T-helper 2 cell treated with Interferon-gamma antibody and Interleukin-4, amounts not matched to agents 5 μg/mL and 100 μg/mL, for 36 hours (primary cell): ENCODE measurements at regions not wholly inside any gene's neighbourhood (a gene's known extent, or its start where the extent isn't known, plus 50 kb on each side); places are given as distances from the start of the nearest gene placed in this dataset.

Experiments
- DNase-seq: peaks from one replicate; pipeline ENCODE4 v3.0.0; 2021; ENCODE audit warnings: low spot score
- H3K27ac Mint-ChIP-seq: one replicate; pipeline ENCODE4 v1.8.0; 2021; ENCODE audit warnings: mild to moderate bottlenecking, mixed read lengths
- H3K27me3 Mint-ChIP-seq: one replicate; pipeline ENCODE4 v1.8.0; 2021; ENCODE audit warnings: low read depth, mixed read lengths
- H3K36me3 Mint-ChIP-seq: one replicate; pipeline ENCODE4 v1.8.0; 2021; ENCODE audit warnings: low read depth, mixed read lengths
- H3K4me1 Mint-ChIP-seq: one replicate; pipeline ENCODE4 v1.8.0; 2021; ENCODE audit warnings: low read depth, mixed read lengths
- H3K4me3 Mint-ChIP-seq: one replicate; pipeline ENCODE4 v1.8.0; 2022; ENCODE audit warnings: mild to moderate bottlenecking, moderate library complexity, mixed read lengths
- H3K9me3 Mint-ChIP-seq: one replicate; pipeline ENCODE4 v1.8.0; 2021; ENCODE audit warnings: mixed read lengths

DNA sequence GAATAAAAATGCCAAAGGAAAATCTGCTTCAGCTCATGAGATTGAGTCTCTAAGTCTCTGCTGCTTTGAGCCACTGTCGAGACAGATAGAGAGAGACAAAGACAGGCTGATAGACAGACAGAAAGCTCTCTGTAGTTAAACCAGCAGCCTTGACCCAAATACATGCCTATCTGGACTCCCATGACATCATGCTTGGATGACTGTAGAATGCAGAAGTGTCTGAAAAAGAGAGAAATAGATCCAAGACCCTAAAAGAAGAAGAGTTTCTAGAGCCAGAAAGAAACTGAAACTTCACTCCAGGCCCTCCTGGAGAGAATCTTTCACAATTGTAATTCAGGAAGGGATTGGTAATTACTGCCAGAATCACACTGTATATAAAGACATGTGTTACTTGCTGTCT, 122.6 kb upstream of the PLXNC1 start:
- no peak overlapping the region for H3K4me3 Mint-ChIP-seq
- peaks cover 32% of the 10 kb centered on the region for H3K9me3 Mint-ChIP-seq
- no peaks in the 10 kb centered on the region for H3K27me3 Mint-ChIP-seq
- H3K36me3 Mint-ChIP-seq, result peaks cover 1% of the 10 kb centered on the region
- no peak overlapping the region for H3K27ac Mint-ChIP-seq
- peaks cover 3% of the 10 kb centered on the region for H3K4me1 Mint-ChIP-seq
- no peak for DNase-seq

DNA sequence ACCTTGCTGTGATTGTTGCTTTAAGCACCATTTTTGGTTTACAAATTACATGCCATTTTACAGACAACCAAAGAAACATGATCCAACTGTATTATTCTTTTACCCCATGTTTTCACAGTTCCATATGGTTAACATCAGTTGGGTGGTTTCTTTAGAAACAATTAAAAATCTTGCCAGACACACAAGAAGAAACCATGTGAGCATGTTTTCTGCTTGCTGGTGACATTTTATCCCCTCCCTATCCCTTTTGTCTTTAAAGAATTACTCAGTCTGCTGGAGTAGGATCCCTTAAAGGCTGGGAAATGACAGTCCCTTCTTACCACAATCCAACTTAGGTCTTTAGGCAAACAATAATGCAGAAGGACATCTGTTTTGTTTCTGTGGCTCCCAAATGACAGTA, 121.8 kb upstream of the PLXNC1 start:
- peaks cover 10% of the 10 kb centered on the region for H3K4me1 Mint-ChIP-seq
- H3K36me3 Mint-ChIP-seq, result peaks cover 5% of the 10 kb centered on the region
- no peaks in the 10 kb centered on the region for H3K27me3 Mint-ChIP-seq
- H3K9me3 Mint-ChIP-seq, result peaks cover 29% of the 10 kb centered on the region
- H3K27ac Mint-ChIP-seq, result no peak overlapping the region
- DNase-seq, result no peak
- H3K4me3 Mint-ChIP-seq, result no peak overlapping the region

DNA sequence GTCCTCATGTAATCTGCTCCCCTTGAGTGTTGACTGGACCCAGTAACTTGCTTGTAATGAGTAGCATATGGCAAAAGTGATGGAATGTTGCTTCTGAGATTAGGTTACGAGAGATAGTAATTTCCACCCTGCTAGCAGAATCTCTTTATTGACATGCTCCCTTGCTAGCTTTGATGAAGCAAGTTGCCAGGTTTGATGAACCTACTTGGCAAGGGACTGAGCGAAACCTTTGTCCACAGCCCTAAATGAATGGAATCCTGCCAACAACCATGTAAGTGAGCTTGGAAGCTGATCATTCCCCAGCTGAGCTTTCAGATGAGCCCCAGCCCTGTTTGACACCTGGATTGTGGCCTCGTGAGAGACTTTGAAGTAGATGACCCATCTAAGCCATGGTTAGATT, 120.8 kb upstream of the PLXNC1 start:
- peaks cover 15% of the 10 kb centered on the region for H3K4me1 Mint-ChIP-seq
- H3K27me3 Mint-ChIP-seq, result no peaks in the 10 kb centered on the region
- H3K9me3 Mint-ChIP-seq, result peaks cover 21% of the 10 kb centered on the region
- no peak overlapping the region for H3K27ac Mint-ChIP-seq
- H3K36me3 Mint-ChIP-seq, result peaks cover 5% of the 10 kb centered on the region
- DNase-seq, result no peak
- no peak overlapping the region for H3K4me3 Mint-ChIP-seq

GRCh38 chr12:94031763-94032162, 116.6 kb upstream of the PLXNC1 start:
- Mint-ChIP-seq H3K36me3 (peaks cover 5% of the 10 kb centered on the region), H3K4me1 (peaks cover 23% of the 10 kb centered on the region), H3K9me3 (peaks cover 24% of the 10 kb centered on the region), H3K4me3 (no peak overlapping the region), H3K27ac (no peak overlapping the region), H3K27me3 (no peaks in the 10 kb centered on the region)
- DNase-seq, result no peak

DNA sequence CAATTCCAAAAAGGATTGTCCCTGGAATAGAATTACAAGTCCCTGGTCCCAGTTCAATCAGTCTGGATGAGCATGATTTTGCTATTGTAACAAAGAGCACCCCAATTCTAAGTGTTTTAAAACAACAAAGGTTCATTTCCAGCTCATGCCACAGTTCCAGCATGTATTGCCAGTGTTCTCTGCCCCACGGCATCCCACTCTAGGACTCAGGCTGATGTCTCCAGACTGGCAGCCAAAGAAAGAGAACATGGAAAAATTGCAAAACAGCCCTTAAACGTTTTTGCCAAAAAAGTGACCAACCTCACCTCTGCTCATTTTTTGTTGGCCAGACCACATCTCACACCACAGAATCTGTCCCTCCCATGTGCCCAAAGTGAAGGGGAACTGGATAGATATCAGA, 116.0 kb upstream of the PLXNC1 start:
- Mint-ChIP-seq H3K27me3 (no peaks in the 10 kb centered on the region), H3K9me3 (peaks cover 24% of the 10 kb centered on the region), H3K4me3 (no peak overlapping the region), H3K27ac (no peak overlapping the region), H3K4me1 (peaks cover 23% of the 10 kb centered on the region), H3K36me3 (peaks cover 5% of the 10 kb centered on the region)
- DNase-seq, result no peak

DNA sequence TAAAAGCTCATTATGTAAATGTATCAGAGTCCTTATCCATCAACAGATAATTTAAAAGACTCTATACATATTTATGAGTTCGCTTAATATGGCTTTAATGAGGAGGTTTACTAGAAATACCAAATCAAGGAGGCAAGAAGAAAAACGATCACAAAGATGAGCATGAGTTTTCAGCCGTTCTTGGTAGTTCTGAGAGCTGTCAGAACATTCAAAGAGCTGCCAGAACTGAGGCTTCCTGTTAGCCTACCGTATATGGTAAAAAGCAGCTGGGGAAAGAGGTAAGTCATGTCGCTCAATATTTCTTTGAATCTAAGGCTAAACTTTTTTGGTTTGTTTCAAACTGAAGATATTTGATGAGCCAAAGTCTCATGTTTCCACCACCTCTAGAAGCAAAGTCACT, 115.3 kb upstream of the PLXNC1 start:
- H3K4me1 Mint-ChIP-seq, result peaks cover 23% of the 10 kb centered on the region
- peak overlapping the region; percentile 30 for H3K4me3 Mint-ChIP-seq
- H3K9me3 Mint-ChIP-seq, result peaks cover 25% of the 10 kb centered on the region
- H3K27ac Mint-ChIP-seq, result no peak overlapping the region
- DNase-seq, result no peak
- H3K27me3 Mint-ChIP-seq, result no peaks in the 10 kb centered on the region
- peaks cover 5% of the 10 kb centered on the region for H3K36me3 Mint-ChIP-seq

GRCh38 chr12:94033784-94034183, 114.6 kb upstream of the PLXNC1 start:
- Mint-ChIP-seq H3K4me1 (peaks cover 23% of the 10 kb centered on the region), H3K27me3 (no peaks in the 10 kb centered on the region), H3K36me3 (peaks cover 5% of the 10 kb centered on the region), H3K27ac (no peak overlapping the region), H3K9me3 (peaks cover 32% of the 10 kb centered on the region), H3K4me3 (no peak overlapping the region)
- DNase-seq, result no peak

DNA sequence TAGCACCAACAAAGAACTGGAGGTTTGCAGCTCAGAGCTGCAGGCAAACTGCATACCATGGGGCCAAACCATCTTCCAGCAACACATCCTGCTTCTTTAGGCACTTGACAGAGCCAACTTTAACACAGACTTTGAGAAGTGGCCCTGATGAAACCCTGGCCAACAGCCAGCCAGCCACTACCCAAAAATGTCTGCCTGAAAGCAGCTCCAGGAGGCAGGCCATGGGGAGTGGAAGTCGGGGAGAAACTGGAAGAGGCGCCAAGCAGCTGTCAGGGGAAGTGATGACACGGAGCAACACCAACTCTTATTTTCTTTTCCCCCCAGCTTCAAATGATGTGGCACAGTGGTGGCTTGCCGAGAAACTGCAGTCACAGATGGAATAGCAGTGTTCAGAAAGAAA, 110.9 kb upstream of the PLXNC1 start:
- Mint-ChIP-seq H3K4me1 (peaks cover 9% of the 10 kb centered on the region), H3K36me3 (no peaks in the 10 kb centered on the region), H3K9me3 (peaks cover 31% of the 10 kb centered on the region), H3K4me3 (no peak overlapping the region), H3K27me3 (no peaks in the 10 kb centered on the region), H3K27ac (no peak overlapping the region)
- DNase-seq, result no peak

DNA sequence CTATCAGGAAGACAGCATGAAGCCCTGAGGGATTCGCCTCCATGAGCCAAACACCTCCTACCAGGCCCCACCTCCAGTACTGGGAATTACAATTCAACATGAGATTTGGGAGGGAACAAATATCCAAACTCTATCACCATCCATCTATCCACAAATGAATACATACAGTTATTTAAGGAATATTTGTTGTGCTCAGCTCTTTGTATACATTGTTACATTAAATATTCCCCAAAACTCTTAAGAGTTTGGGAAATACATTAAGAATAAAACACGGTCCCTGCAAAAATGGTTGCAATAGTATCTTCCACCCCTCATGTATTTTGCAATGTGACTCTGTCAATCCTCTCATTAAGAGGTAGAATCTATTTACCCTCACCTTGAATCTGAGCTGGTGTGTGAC, 109.8 kb upstream of the PLXNC1 start:
- Mint-ChIP-seq H3K27me3 (no peaks in the 10 kb centered on the region), H3K9me3 (peaks cover 28% of the 10 kb centered on the region), H3K4me3 (no peak overlapping the region), H3K27ac (no peak overlapping the region), H3K4me1 (no peaks in the 10 kb centered on the region), H3K36me3 (no peaks in the 10 kb centered on the region)
- DNase-seq, result no peak

GRCh38 chr12:94039199-94039840, 109.1 kb upstream of the PLXNC1 start:
- DNase-seq, result no peak
- H3K9me3 Mint-ChIP-seq, result peaks cover 22% of the 10 kb centered on the region
- H3K27me3 Mint-ChIP-seq, result no peaks in the 10 kb centered on the region
- no peaks in the 10 kb centered on the region for H3K36me3 Mint-ChIP-seq
- no peak overlapping the region for H3K4me3 Mint-ChIP-seq
- H3K4me1 Mint-ChIP-seq, result no peaks in the 10 kb centered on the region
- H3K27ac Mint-ChIP-seq, result no peak overlapping the region

GRCh38 chr12:94039914-94040313, 108.5 kb upstream of the PLXNC1 start:
- Mint-ChIP-seq H3K36me3 (no peaks in the 10 kb centered on the region), H3K27me3 (no peaks in the 10 kb centered on the region), H3K4me3 (no peak overlapping the region), H3K27ac (no peak overlapping the region), H3K4me1 (no peaks in the 10 kb centered on the region), H3K9me3 (peaks cover 16% of the 10 kb centered on the region)
- no peak for DNase-seq

DNA sequence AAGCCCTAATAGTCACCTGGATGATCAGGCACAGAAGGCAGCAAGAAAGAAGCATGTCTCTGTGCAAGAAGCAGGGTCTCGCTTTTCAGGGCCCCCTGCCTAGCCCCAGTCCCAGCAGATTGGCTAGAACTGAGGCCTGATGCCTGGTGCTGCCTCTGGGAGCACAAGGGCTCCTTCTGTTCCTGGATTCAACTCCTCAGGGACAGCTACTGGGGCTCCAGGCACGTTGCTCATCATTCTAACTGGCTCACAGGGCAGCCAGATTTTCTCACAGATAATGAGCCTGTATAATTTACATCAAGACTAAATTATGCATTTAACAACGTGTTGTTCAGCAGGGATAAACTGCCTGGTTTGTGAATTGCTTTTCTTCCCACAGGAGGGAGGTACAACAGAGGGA, 106.5 kb upstream of the PLXNC1 start:
- H3K9me3 Mint-ChIP-seq, result peaks cover 10% of the 10 kb centered on the region
- H3K4me1 Mint-ChIP-seq, result no peaks in the 10 kb centered on the region
- H3K4me3 Mint-ChIP-seq, result no peak overlapping the region
- no peak overlapping the region for H3K27ac Mint-ChIP-seq
- H3K36me3 Mint-ChIP-seq, result no peaks in the 10 kb centered on the region
- no peak for DNase-seq
- H3K27me3 Mint-ChIP-seq, result no peaks in the 10 kb centered on the region

DNA sequence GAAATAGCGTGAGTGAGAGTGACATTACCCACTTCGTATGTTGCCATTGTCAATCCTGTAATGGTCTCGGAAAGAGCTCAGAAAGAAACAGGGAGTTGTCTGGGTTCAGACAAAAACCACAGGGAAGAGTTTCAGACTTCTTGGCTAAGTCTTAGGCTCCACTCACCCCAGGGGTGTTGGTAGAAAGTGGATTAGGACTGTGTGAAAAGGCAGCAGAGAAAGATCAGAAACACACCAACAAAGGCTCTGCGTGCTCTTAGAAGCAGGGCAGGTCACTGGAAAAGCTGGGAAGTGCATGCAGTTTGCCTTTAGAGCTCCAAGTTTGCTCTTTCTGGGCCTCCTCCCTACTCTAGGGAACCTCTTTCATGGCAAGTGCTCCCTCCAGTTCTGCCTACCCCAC, 106.1 kb upstream of the PLXNC1 start:
- H3K4me3 Mint-ChIP-seq, result no peak overlapping the region
- no peak overlapping the region for H3K27ac Mint-ChIP-seq
- peaks cover 1% of the 10 kb centered on the region for H3K4me1 Mint-ChIP-seq
- no peaks in the 10 kb centered on the region for H3K36me3 Mint-ChIP-seq
- peaks cover 10% of the 10 kb centered on the region for H3K9me3 Mint-ChIP-seq
- no peaks in the 10 kb centered on the region for H3K27me3 Mint-ChIP-seq
- no peak for DNase-seq

DNA sequence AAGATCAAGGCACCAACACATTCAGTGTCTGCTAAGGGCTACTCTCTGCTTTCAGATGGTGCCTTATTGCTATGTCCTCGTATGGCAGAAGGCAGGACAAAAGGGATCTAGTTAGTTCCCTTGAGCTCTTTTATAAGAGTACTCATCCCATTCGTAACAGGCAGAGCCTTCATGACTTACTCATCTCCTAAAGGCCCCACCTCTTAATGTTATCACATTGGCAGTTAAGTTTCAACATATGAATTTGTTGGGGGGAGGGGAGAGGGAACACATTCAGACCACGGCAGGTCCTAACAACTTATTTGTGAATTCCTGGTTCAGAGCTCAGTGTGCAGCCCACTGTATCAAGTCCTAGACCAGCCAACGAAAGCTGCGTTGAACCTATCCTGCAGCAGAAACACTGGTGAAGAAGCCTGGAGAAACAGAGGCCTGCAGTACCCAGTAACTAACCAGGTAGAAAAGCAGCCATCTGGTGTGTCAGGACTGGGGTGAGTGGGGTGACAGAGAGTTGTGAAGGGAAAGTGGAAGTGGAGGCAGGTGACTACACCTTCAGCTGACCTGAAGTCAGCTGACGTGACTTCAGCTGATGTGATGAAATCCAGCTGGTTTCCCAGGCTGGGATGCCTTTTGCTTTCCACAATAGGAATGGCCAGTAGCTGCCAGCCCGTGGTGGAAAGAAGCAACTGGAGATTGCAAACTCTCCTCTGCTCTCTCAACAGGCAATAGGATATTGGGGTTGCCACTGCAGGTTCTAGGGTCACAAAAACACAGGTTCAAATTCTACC, 101.6 kb upstream of the PLXNC1 start:
- Mint-ChIP-seq H3K9me3 (peaks cover 13% of the 10 kb centered on the region), H3K27ac (no peak overlapping the region), H3K36me3 (no peaks in the 10 kb centered on the region), H3K4me3 (no peak overlapping the region), H3K4me1 (peaks cover 11% of the 10 kb centered on the region), H3K27me3 (no peaks in the 10 kb centered on the region)
- DNase-seq, result no peak
